ENCODE measurements at regions not wholly inside any gene's neighbourhood (a gene's known extent, or its start where the extent isn't known, plus 50 kb on each side); places are given as distances from the start of the nearest gene placed in this dataset.

DNA sequence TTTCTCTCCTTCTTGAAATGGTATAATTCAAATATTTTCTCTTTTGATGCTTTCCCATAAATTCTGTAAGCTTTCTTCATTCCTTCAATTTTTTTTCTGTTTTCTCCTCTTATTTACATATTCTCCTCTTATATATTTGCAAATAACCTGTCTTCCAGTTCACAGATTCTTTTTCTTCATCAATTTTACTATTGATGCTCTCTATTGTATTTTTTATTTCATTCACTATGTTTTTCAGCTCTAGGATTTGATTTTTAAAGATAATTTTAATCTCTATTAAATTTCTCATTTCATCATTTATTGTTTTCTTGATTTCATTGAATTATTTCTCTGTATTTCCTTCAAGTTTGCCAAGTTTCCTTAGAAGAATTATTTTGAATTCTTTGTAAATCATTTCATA is 54.0 kb upstream of the PRPS1L1 start:
- DNase-seq, result no peak

DNA sequence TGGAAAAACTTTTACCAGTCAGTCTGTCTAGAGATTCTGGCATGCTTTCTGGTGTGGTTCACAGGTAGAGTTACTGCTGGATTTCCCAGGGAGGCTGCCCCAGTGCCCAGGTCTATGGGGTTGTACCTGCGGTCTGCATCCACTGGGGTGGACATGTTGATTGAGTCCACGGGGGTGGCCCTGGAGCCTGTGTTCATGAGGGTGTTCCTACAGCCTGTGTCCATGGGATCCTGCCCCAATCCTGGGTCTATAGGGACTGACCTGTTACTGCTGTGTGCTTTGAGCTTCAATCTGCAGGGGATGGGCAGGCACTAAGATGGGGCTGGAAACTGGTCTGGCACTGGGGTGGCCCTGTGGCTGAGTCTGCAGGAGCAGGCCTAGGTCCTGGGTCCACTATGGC is 54.5 kb upstream of the PRPS1L1 start:
- DNase-seq, result no peak

GRCh38 chr7:18086165-18087025 is 58.7 kb upstream of the PRPS1L1 start:
- DNase-seq, result peak; percentile 15

- peak; percentile 16 for DNase-seq
Measured at GRCh38 chr7:18087026-18087686, 59.5 kb upstream of the PRPS1L1 start.

- DNase-seq, result peak; percentile 9
Measured at GRCh38 chr7:18087687-18088078, 60.0 kb upstream of the PRPS1L1 start.

DNA sequence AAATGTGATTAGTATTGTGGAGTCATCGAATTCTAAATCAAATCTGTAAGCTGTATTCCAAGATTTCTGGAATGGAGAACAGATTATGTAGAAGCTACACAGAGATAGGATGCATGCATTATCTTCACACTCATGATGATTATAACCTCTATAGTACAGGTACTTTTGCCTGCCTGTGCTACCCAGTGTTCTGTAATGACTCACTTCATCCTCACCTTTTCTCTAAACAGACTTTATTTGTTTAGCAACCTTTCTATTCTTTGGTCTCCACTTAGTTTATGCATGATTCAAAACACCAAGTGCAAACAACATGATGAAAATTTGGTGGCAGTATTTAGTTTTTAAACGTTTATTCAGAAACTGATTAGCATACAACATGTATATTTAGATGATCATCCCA is 68.4 kb upstream of the PRPS1L1 start:
- DNase-seq, result no peak

DNA sequence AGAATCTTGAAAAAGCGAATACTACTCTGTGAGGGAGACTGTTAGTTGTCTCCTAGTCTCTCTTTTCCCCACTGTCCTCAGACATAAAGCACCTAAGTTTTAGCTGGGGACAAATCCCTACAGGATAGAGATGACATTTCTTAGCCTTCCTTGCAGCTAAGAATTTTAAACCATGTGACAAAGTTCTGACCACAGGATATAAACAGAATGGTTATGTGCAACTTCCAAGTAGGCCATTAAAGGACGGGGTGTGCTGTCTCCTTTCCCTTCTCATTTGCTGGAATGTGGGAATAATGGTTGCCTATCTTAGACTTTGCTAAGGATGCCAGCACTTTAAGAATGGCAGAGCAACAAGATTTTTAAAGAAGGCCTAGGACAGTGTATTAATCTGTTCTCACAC is 74.9 kb upstream of the PRPS1L1 start:
- no peak for DNase-seq

DNA sequence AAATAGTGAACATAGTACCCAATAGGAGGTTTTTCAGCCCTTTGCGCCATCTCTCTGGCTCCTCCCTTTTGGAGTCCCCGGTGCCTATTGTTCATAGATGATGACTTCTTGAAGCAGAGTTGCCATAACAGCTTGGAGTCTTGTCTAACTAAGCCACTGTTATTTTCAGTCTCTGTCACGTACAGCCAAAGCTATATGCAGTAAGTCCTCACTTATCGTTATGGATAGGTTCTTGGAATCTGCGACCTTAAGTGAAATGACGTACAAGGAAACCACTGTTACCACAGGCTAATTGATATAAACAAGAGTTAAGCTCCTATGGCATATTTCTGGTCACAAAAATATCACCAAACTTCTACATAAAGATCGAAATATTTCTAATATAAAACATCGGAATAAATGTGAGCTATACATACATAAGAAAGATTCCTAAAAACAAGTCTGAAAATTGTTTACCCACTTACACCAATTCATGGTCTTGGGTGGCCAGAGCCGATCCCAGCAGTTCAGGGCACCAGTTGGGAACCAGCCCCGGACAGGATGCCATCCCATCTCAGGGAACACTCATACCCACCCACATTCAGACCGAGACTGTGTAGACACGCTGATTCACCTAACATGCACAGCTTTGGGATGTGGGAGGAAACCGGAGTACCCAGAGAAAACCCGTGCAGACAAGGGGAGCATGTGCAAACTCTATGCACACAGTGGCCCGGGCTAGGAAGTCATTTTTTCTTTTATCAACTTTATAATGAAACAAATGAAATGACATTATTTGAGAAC is 76.0 kb upstream of the PRPS1L1 start:
- no peak for DNase-seq

DNA sequence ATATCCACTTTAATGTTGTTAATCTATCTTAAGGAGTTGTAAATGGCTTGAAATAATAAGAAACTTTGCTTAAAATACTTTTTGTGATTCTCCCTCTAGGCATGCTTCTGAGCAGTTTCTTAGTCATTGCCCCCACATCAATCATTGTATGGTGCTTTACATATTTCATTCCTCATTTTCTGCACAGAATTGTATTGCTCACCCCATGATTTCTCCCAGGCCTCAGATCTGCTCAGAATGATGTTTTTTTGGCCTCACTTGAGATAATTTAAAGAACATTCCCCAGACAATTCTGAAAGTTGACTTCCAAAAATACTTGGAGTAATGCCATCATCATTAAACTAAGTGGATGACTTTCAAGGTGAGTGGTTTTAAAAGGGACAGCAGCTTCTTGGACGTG is 82.1 kb upstream of the PRPS1L1 start:
- no peak for DNase-seq

DNA sequence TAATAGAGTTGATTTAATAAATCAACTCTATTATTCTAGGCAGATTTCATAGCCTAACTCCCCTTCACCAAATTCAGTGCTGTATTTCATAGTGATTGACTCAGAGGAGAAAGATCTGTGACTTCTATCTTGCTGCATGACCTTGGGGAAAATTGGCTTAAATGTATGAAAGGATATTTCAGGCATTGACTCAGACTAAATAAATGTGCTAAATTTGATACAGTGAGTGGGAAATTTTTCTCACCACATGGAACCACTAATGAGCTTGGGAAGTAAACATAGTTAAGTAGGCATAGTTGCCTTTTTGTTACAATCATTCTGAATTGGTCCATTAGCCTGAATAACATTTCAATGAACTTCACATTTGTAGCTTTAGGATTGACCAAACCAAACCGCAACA is 89.0 kb upstream of the PRPS1L1 start:
- DNase-seq, result peak; percentile 63

DNA sequence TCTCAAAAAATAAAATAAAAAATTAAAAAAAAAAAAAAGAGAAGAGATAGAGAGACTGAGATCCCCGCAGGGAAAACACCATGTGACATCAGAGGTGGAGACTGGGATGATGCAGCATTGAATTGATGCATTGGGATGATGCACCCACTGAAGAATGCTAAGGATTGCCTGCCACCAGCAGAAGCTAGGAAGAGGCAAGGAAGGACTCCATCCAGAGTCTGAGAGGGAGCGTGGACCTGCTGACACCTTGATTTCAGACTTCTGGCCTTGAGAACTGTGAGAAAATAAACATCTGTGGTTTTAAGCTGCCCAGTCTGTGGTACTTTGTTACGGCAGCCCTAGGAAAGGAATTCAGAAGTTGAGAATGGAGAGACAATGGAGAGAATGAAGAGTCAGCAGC is 89.8 kb upstream of the PRPS1L1 start:
- DNase-seq, result no peak

GRCh38 chr7:18119985-18120384 is 92.3 kb upstream of the PRPS1L1 start:
- peak; percentile 4 for DNase-seq

DNA sequence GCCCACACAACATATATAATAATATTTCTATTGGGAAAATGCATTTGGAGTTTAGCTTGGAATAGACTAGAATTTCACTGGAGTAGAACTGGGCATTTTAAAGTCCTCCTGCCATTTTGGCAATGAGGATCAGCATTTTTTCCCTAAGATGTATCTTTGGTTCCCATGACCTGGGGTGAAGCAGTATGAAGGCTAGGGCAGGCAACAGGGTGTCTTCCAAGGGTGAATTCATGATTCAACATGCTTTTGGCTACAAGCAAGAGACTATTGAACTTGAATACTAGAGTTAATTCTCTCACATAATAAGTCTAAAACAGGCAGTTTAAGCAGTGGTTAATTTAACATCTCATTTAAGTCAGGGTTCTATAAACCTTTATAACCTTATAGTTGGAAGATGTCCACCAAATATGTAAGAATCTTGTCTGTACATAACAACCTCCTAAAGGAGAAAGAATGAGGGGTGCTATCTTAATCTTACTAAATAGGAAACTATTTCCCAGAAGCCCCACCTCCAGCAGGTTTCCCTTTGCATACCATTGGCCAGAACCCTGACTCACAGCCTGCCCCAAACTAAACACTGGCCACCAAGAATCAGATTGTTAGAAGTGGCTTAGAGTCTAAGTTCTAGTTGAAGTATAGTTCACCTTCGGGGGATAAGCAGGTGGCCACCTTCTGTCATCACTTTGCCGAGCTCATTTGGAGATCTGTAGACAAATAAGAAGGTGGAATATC is 96.0 kb upstream of the PRPS1L1 start:
- no peak for DNase-seq

GRCh38 chr7:18125476-18125875 is 97.8 kb upstream of the PRPS1L1 start:
- no peak for DNase-seq

DNA sequence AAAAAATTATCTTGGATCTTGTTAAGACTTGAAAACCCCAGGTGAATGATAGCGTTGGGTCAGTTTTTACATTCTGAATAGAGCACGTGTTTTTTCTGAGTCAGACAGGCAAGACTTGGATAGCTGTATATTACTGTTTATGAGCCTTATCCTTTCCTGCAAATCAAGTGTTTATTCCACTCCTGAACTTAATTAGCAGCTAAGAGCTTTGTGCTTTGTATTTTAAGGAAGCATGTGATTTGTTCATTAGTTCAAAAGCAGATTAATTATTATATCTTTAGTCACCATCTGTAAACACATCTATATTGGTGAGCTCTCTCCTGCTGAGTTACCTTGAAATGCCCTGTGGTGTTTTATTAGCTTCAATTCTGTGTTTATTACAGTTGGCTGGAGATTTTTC is 98.6 kb upstream of the PRPS1L1 start:
- DNase-seq, result peak; percentile 42

DNA sequence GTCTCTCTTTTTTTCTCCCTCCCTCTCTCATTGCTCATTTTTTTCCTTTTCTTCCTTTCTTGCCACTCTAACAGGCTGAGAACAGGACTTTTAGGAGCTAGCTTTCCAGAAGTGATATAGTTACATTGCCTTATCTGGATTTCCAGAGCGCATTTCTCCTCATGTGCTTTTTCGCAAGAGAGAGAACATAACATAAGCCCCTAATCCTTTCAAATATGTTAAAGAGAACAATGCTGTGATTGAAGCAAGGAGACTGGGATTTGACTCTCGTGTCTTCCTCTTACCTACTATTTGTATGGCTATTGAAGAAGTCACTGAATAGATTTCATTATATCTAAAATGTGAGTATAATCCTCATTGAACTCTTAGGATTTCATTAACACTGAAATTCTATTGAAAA is 101.2 kb upstream of the PRPS1L1 start:
- DNase-seq, result no peak

- no peak for DNase-seq
Measured at GRCh38 chr7:18132811-18133210, 105.2 kb upstream of the PRPS1L1 start.

GRCh38 chr7:18133921-18134320 is 106.3 kb upstream of the PRPS1L1 start:
- no peak for DNase-seq

DNA sequence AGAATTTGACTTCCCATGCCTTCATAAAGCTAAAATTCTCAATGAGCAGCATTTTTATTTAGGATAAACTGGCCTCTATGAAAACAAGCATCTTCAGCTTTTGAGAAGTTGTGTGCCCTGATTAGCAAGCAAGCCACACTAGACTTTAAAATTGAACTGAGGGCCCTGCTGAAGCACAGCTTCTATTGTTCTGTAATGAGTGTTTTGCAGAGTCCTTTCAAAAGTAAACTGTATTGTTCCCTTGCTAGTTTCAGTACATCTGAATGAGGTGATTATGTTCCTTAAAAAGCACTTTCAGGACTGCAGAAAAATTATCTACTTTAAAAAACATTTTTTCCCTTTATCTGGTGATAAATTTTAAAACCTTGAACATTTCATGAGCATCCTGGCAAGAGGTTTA is 113.3 kb upstream of the PRPS1L1 start:
- no peak for DNase-seq

DNA sequence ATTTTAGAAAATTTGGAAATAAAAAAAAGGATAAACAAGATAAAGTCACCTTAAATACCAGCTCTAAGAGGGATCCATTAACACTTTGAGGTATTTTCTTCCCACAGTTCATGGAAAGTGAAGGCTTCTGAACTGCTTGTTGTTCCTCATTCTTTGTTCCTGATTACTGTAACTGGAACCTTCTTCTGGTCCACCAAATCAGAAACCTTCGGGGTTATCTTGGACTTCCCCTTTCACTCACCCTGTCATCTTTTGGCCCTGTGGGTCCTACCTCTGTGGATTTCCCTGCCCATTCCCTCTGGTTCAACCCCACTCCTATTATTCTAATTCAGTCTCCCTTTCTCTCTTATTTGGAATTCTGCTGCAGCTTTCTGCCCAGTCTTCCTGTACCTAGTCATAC is 116.5 kb upstream of the PRPS1L1 start:
- DNase-seq, result no peak

DNA sequence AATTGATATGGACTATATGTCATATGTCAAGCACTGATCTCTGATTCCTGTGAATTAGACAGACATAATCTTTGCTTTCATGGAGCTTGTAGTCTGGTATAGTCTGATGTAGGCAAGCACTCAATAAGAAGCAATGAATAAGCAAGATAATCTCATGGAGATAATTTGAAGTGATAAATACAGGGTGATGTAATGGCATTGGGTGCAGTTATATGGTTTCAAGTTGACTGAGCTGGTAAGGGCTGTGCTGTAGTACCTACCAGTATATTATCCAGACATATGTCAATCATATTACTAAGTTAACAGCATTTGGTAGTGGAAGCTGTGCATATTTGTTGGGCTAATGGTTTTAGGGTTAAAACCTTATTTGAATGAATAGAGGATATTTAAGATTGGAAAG is 117.5 kb upstream of the PRPS1L1 start:
- DNase-seq, result no peak

- peak; percentile 15 for DNase-seq
Measured at GRCh38 chr7:18151422-18151821, 123.8 kb upstream of the PRPS1L1 start.

GRCh38 chr7:18153183-18153748 is 125.6 kb upstream of the PRPS1L1 start:
- no peak for DNase-seq
